NCI-H2107 treated with DMSO at 0.1 percent for 48 hours (cell line): ENCODE measurements at regions not wholly inside any gene's neighbourhood (a gene's known extent, or its start where the extent isn't known, plus 50 kb on each side); places are given as distances from the start of the nearest gene placed in this dataset.

Experiments
- DNase-seq: peaks from one replicate; lab custom pipeline; 2025; ENCODE audit not compliant: unreplicated experiment; lab: John Stamatoyannopoulos, UW

DNA sequence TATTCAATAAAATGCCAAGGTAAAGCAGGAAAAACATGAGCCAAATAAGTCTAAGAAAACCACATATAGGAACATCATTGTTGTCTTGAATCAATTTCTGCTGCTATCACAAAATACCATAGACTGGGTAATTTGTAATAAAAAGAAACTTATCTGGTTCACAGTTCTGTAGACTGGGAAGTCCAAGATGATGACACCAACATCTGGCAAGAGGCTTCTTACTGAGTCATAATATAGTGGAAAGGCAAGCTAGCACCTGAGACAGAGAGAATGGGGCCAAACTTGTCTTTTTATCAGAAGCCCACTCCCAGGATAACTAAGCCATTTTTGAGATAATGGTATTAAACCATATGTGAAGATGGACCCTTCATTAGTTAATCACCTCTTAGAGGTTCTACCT lies 975.9 kb downstream of the FLRT2 start:
- DNase-seq: no peak

DNA sequence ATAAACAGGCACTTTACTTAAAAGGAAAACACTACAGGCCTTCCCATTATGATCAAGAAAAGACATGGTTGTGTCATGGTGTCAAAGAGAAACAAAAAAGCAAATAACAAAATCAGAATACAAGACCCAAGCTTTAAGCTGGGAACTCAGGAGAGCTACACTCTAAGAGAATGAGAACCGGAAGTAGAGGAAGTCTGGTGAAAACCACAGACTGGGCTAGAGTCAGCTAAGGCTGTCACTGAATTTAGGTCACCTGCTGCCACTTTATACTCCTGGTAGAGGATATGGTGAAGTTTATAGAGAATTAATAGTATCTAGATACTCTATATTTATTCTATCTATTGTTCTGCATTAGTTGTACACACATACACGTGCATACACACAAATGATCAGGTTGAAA lies 971.7 kb downstream of the FLRT2 start:
- DNase-seq: no peak

DNA sequence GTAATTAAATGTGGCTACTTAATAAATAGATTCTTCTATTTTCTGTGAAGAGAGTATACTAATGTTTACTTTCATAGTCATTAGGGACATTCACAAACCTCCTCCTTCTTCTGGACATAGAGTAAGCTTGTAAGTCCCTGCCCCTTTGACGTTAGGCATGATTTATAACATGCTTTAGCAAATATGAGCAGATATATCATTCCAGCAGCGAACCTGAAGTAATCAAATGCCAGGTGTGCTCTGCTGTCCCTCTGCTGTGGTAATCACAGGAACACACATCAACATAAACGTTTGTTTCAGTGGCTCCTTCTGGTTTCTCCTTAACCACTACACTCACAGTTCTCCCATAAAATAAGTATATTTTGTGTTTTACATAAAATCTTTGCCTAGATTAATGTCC lies 961.8 kb downstream of the FLRT2 start:
- DNase-seq: no peak

DNA sequence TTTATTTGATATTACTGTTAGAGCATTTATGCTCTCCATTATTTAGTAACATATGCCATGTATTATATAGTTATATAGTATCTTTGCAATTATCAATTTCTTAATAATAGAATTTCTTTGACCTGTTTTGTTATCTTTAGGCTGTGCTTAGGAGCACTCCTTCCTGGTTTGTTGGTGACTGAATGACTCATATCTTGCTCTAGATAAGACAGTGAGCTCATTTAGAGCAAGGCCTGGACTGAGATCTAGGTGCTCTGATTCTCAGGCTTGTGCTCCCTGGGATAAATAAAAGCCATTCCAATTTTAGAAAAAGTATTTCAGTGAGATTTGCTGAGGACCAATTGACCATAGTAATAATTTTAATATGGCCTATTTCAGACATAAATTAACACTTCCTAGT lies 951.2 kb downstream of the FLRT2 start:
- DNase-seq: no peak

DNA sequence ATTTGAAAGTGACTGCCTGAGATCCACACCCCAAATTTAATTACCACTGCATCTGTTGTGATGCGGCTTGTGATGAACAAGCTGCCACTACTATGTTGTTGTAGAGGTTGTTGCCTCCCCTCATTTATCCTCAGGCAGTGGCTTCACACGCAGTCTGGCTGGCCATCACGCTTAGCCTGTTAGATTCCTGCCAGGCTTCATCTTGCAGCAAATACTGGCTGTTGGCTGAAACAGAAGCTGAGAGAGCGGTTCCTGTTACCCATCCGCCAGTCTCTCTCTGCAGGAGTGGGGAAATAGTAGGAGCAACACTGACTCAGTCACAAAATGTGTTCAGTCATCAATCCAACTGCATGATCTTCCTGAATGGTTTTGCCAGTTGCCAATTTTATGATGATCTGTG lies 934.4 kb downstream of the FLRT2 start:
- DNase-seq: no peak

DNA sequence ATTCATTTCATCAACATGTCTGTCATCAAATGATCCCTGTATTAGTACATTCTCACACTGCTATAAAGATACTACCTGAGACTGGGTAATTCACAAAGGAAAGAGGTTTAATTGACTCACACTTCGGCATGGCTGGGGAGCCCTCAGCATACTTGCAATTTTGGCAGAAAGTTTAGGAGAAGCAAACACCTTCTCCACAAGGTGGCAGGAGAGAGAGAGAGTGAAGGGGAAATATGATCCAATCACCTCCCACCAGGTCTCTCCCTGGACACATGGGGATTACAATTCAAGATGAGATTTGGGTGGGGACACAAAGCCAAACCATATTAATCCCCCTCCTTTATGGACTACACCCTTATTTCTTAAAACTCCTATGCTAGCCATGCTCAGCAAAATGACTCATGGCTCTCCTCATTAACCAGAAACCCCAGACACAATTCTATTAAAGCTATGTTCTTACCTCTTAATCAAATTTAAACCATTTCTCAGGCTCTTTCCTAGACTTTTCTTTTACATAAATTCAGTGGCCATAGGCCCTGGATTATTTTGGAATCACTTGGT lies 932.3 kb downstream of the FLRT2 start:
- DNase-seq: no peak

DNA sequence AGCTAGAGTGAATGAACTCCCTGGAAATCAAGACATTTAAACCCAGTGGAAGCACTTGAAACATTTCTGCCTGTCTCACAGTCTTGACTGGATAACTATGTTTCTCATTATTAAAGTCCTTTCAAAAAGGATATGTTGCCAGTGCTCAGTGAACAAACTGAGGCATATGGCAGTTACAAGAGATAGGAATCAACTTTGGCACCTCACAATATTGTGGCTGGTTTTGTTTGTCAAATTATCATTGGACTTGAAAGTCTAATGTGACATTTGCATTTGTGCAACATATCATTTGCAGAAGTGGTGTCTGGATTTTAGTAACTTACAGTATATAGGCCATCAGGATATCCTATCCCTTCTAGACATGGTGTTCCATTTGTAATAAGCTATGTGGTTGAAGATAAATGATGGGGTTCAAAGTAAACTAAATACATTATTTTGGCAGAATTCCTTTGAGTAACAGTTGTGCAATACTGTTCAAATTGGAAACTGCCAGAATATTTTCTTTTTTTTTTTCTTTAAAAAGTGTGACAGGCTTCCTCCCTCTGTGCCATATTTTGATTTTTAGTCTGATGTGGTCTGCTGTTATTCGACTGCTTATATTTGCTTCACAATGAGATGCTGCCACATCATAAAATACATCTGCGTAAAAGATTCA lies 927.7 kb downstream of the FLRT2 start:
- no peak for DNase-seq

DNA sequence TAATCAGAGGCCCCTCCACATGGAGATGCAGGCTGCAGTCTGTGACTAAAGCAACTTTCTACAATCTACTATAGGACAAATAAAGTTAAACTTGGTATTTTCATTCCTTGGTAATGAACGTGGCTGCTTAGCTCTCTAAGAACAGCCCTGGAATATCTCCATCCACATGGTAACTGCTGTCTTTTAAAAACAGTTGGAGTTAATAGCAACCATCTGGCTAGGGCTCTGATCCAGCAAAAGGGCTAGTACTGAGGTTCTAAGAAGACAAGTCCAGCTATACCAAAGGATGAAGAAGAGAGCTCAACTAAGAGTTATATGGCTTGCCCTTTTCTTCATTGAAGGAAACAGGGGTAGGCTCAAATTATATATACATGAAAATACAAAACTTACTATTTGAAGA lies 920.1 kb downstream of the FLRT2 start:
- no peak for DNase-seq

DNA sequence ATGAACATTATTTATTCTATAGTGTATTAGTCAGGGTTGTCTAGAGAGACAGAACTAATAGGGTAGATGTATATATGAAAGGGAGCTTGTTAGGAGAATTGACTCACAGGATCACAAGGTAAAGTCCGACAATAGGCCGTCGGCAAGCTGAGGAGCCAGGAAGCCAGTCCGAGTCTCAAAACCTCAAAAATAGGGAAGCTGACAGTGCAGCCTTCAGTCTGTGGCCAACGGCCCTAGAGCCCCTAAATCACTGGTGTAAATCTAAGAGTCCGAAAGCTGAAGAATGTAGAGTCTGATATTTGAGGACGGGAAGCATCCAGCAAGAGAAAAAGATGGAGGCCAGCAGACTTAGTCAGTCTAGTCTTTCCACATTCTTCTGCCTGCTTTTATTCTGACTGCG lies 912.2 kb downstream of the FLRT2 start:
- no peak for DNase-seq

DNA sequence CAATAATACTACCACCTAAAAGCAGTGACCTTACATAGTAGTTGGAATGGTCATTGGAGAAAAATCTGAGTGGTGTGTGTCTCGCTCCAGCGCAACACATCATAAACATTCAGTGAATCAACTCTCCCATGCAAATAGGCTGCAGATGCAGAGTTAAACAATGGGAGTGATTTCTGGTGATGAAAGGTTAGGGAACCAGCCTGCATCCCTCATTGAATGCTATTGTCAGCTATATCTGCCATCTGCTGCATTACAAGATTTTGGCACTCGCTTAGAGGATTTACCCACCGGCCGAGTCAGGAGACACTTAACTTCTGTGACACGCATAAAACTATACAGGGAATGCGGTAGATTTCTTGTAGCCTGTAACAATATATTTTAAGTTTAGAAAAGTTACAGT lies 900.9 kb downstream of the FLRT2 start:
- peak; percentile 94 for DNase-seq

DNA sequence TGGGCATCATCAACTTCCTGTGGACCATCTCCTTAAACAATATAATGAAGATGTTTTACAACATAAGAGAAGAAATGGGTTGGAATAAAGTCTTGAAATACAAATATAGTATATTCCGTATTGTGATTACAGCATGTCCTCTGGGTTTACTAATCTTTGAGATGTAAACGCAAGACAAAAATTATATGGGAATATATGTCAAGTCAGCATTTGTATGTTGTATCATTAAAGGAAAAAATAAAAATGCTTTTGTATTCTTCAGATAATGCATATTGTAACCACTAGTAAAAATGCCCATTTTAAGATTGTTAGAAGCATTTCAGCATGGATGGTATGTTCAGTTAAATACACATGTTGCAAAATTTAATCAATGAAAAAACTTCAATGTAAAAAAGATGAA lies 893.3 kb downstream of the FLRT2 start:
- no peak for DNase-seq

DNA sequence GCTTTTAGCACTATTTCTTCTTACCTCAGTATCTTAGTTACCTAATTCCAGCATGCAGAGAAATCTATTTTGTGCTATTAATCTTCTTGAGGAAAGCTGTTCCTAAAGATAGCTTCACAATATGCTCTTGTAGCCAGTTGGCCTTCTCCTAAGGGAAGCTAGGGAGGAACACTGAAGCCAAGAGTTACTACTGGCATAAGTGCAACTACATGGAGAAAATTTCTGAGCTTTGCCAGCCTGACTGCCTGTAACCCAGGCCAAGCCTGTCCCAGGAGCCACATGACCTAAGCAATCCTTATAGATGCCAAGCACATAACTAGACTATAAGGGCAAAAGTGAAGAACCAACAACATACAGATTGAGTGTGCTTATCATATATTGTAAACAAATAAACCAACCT lies 890.2 kb downstream of the FLRT2 start:
- no peak for DNase-seq

DNA sequence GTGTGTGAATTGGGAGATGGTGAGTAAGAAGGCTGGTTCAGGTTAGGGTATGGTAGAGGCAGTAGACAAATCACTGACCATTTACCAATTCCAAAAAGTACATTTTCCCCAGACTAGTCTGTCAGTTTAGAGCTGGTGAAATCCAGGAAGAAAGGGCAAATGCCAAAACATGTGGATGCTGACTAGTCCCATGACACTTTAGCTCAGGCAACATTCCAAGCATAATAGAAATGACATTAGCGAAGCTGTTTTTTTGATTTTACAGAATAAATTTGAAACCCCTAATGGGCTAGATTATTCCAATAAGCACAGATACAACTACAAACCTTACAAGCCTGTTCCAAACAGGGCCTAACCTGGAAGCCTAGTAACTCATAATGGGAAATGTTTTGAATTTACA lies 884.2 kb downstream of the FLRT2 start:
- no peak for DNase-seq

DNA sequence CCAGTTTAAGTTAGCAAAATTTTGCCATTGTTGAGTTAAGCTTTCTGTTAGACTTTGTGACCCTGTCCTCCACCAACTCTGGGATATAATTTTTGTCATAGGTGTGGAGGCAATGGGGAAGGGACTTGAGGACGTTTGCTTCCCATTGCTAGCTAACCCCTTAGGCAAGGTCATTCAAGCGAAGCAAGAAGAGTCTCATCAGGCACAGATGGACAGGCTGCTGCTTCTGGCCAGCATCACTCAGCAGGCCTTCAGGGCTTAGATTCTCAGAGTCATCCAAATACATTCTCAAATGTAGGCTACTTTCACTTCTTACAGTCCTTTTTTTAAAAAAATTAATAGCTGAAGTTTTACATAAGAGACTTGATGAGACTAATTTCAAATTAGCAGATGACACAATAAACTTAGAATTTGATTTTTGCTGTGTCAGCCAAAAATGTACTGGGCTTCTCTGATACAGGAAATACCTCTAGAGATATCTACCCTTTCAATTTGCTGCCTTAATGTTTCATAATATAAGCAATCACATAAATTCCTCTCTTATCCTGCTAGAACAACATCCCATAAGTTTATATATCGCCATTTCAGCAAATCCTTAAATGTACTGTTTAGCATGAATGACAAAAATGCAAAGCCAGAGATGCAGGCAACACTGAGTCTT lies 875.2 kb downstream of the FLRT2 start:
- no peak for DNase-seq

DNA sequence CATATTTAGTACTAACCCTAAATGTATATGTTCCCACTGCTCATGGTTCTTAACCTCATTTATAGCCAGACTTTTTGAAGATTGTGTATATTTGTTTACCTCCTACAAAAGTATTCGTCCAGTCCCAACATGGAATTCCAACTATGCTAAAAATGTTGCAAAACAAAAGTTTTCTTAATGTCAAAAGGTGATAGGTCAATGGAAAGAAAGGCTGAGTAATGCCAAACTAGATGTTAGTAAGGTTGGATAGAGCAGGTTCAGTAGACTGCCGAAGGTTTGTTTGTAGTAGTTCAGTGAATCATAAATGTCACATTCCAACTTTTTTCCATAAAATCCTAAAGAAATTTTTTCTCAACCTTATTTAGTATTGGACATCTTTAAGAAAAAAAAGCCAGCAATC lies 874.5 kb downstream of the FLRT2 start:
- no peak for DNase-seq

DNA sequence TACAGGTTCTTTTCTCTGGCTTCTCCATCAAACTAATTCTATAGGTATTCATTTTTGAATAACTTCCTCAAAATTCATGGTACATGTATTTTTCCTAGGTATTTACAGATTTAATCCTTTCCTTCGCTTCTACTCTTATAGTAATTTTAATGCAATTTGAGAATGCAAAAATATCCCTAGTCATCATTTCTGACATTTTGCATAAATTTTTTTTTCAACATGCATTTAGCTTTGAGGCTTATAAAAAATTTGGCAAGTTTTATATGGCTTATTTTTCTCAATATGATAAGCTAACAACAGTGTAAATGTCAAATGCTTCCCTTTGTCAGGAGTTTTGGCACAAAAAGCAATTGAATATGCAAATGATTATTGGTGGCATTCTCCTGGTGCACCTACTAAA lies 872.6 kb downstream of the FLRT2 start:
- no peak for DNase-seq

DNA sequence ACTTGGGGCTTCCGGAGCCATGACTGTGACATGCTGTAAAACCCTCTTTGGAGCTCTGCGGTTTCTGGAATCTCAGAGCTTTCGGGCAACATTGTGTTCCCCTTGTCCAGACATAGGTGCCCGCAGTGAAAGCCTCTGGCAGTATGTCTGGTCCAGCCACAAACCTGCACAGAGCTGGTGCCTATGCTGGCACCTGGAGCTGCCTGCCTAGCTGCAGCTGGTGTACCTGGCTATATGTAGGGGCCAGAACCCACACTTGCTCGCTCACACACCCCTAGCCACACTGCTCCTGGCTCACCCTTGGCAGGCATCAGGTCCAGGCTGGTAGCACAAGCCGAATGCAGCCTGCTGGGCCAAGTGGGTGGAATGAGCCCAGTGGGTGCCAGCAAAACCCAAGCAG lies 861.1 kb downstream of the FLRT2 start:
- no peak for DNase-seq

DNA sequence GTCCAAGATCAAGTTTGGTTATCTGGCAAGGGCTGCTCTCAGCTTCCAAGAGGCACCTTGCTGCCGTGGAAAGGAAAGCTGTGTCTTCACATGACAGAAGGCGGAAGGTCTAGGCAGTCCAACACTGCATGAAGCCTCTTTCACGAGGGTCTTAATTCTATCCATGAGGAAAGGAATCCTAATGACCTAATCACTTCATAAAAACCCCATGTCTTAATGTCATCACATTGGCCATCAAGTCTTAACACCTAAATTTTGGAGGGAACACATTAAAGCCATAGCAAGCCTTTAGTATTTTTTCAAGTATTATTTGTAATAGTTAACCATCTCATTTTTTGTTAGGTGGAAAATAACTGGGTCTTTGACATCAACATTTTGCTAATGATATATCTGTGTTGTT lies 858.3 kb downstream of the FLRT2 start:
- DNase-seq: no peak

DNA sequence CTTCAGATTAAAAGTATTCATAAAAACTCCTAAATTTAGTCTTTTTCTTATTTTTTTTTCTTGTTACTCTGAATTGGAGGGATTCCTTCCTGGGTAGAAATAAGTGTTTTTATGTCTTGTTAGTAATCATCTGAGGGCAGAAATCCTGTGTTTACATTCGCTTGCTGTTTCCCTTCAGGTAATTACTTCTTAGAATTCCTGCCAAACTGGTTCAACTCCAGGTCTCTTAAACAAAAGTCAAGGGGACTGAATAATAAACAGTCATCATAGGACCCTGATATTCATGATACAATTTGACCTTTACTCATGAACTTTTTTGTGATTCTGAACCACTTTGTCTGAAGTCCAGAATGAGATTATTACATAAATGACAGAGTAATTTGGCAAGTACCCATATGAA lies 843.9 kb downstream of the FLRT2 start:
- DNase-seq: no peak

DNA sequence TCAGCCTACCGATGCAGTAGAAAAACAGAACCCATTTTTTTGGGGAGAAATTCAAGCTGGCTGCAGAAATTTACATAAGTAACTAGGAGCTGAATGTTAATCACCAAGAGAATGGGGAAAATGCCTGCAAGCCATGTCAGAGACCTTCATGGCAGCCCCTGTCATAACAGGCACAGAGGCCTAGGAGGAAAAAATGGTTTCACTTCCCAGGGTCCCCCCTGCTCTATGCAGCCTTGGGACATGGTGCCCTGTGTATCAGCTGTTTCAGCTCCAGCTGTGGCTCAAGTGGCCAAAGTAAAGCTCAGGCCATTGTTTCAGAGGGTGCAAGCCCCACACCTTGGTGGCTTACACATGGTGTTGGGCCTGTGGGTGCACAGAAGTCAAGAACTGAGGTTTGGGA lies 842.5 kb downstream of the FLRT2 start:
- no peak for DNase-seq

DNA sequence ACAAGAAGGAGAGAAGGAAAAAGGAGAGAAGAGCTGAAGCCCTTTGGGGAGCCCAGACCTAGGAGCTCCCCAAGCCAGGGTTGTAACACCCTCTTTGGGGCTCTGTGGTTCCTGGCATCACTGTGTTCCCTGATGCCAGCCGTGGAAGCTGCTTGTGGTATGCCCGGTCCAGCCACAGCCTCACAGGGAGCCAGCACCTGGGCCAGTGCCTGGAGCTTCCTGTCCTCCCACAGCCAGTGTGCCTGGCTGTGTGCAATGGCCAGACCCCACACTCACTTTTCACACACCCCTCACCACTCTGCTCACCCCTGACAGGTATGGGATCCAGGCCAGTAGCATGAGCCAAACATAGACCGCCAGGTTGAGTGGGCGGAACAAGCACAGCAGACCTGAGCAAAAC lies 834.7 kb downstream of the FLRT2 start:
- no peak for DNase-seq

DNA sequence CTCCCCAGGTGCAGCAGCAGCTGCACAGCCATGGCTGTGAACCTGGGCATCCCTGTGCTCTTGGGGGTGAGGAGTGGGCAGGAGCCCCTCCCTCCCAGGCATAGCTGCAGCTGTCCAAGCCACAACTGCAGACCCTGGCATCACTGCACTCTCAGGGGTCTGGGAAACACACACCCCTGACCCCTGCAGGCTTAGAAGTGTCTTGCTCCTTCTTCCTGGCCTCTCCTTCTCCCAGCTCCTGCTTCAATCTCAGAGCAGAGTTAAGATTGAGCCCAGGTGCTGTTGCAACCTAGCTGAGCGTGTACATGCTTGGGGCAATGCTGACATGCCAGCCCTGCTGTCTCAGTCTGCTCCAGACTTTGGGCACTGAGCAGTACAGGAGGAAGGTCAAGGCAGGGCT lies 833.6 kb downstream of the FLRT2 start:
- no peak for DNase-seq

DNA sequence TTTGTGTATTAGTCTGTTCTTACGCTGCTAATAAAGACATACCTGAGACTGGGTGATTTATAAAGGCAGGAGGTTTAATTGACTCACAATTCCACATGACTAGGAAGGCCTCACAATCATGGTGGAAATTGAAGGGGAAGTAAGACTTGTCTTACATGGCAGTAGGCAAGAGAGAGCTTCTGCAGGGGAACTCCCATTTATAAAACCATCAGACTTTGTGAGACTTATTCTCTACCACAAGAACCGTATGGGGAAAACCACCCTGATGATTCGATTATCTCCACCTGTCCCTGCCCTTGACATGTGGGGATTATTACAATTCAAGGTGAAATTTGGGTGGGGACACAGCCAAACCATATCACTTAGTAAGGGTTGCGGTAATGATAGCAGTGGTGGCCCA lies 833.1 kb downstream of the FLRT2 start:
- DNase-seq: no peak
